ENCODE measurements at regions not wholly inside any gene's neighbourhood (a gene's known extent, or its start where the extent isn't known, plus 50 kb on each side); places are given as distances from the start of the nearest gene placed in this dataset.

DNA sequence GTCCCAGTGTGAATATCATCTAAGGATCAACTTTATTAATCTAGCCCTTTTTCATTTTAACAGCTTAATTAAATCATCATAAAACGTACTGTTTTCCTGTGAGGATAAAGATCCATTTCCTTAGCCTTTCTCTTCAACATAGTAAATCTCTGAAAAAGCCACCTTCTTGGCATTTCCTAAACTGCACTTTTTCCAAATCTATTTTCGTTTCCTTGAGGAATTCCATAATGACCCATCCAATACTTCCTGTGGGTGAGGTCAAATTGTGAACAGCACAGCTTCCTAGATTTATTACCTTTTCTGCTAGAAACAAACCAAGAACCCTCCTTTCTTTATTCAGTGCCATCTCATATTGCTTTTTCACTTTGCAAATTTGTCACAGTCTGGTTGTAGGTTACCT, 129.4 kb upstream of the CNTN4 start:
- no peak for ATAC-seq
- no peak for DNase-seq (ENCODE audit: missing footprints)
- intact Hi-C loops (cut with DNase I): no loop called here

DNA sequence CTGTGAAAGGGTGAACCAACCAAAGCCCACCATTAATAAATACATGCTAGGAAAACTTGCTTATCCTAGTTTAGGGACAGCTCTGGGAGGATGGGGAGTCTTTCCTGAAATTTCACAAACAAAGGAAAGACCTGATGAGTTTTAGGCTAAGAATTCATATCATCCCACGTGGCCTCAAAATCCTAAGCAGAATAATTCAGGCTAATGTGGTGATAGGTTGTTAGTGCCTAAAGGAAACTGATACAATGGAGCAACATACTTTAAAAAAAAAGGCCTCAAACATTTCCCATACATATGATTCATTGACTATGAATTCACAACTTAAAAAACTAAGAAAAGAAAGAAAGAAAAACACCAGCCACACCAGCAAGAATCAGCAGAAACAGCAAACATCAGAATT, 126.9 kb upstream of the CNTN4 start:
- ATAC-seq: no peak
- no peak for DNase-seq (ENCODE audit: missing footprints)
- intact Hi-C loops (cut with DNase I): no loop called here

DNA sequence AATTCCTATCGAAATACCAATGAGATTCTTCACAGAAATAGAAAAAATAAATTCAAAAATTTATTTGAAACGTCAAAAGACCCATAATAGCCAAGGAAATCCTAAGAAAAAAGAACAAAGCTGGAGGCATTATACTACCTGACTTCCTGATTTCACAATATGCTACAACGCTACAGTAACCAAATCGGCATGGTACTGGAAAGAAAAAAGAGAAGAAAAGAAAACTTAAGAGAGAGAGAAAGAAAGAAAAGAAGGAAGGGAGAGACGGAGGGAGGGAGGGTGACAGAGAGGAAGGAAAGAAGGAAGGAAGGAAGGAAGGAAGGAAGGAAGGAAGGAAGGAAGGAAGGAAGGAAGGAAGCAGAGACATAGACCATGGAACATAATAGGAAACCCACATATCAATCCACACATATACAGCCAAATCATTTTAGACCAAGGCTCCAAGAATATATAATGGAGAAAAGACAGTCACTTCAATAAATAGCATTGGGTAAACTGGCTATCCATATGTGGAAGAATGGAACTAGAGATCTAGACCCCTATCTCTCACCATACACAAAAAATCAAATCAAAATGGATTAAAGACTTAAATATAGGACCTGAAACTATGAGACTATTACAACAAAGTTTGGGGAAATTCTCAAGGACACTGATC, 118.6 kb upstream of the CNTN4 start:
- ATAC-seq: no peak
- intact Hi-C loops (cut with DNase I): no loop called here

DNA sequence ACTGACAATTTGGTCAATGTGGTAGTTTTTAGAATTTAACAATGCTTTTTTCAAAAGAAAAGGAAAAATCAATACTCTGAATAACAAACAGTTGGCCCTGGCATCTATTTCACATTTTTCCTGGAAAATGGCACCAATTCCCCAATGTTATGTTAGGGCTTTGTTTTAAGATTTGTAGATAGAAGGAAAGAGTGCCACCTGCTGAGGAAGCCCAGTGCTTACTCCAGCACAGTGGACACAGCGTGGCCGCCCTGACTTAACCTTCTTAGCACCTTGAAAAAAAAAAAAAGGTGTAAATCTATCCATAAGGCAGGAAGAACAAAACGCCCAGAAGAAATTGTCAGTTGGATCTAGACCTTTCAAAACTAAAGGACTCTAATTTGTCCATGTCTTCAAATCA, 110.7 kb upstream of the CNTN4 start:
- intact Hi-C loops (cut with DNase I): no loop called here
- ATAC-seq (no peak), DNase-seq (ENCODE audit: missing footprints) (no peak)

More for the DNA sequence above, 118.6 kb upstream of the CNTN4 start:
- no peak for DNase-seq (ENCODE audit: missing footprints)

DNA sequence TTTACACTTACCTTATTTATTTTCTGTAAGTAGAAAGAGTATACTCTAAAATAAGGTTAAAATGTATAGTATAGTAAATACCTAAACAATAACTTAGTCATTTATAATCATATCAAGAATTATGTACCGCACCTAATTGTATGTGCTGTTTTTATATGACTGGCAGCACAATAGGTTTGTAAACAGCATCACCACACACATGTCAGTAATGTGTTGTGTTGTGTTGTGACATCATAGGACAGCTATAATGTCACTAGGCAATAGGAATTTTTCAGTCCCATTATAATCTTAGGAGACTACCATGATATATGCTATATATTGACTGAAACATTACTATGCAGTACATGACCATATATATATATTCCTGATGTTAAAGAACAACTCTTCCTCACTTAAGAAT, 99.9 kb upstream of the CNTN4 start:
- no peak for ATAC-seq
- no peak for DNase-seq (ENCODE audit: missing footprints)
- intact Hi-C loops (cut with DNase I): no loop called here

DNA sequence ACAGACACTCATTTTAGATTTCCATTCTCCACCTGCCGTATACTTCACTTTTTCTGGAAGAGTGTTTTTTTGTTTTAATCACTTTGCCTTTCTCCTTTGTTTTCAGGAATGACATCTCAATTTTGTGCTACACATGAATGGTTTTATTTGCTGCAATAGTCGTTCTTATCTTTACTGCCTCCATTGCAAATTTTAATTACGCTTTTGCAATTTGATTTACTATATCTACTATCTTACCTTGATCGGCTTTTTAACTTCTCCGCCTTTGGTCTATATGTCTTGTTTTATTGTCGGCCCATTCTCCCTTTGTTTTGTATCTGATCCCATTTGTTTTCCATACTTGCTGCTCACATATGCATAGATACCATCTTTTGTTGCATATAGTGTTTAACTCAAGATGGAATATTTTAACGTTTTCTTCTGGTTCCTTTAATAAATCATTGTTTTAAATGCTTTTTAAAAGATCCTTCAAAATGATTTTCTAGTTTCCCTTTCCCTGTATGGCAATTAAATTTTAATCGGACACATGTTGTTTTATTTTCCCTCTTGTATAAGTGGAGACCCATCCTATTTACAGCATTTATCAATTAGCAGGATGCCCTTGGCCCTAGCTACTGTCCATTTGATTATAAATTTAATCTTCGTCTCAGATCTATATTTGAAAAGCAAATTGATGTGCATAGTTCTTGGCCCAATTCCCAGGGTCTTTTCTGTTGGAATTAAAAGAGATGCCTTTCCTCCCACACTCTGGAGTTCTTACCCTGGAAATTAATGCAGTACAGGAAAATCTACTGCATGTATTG, 97.2 kb upstream of the CNTN4 start:
- no peak for DNase-seq (ENCODE audit: missing footprints)
- intact Hi-C loops (cut with DNase I): no loop called here
- no peak for ATAC-seq

DNA sequence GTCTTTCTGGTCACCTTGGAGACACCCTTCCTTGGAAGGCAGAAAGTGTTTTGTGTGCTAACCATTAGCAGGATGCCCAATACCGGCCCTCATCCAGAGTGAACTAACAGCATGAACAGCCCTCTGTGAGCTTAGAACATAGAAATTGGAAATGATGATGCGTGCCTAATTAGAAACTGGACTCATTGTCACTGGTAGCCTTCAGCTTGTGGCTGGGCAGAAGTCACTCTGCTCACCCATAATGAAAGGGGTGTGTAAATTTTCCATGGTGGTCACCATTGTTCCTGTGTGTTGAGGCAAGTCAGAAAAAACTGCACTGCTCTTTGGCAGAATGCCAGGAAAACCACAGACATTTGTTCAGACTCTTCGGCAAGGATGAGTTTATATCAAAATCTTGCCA, 74.7 kb upstream of the CNTN4 start:
- no peak for ATAC-seq
- intact Hi-C loops (cut with DNase I): no loop called here
- DNase-seq (ENCODE audit: missing footprints): no peak

DNA sequence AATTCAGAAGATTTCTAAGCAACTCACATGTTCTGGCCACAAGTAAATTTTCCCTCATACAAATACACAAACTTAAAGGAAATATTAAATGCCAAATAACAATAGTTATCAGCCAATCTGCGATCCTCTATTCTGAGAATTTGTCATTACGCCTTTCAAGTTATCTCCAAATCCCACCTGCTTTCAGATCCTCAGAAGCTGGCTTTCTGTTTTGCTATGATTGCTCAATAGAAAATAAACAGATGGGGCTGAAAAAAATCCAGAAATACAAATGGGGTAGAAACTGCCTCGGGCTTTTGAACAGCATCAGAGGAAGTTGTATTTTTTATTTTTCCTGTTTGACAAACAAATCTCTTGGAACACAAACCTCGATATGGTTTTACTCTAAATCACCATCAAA, 74.0 kb upstream of the CNTN4 start:
- intact Hi-C loops (cut with DNase I): no loop called here
- no peak for DNase-seq (ENCODE audit: missing footprints)
- no peak for ATAC-seq

DNA sequence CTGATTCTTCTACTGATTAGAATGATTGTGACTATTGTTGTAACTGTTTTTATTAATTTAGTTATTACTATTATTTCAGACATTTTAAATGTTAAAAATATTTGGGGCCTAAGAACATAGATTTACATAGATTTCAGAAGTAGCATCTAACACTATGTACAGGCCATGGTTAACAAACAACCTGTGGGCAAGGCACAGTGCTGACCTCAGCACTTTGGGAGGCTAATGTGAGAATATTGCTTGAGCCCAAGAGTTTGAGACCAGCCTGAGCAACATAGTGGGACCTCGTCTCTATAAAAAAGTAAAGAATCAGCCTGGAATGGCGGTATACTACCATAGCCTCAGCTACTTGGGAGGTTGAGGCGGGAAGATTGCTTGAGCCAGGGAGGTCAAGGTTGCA, 69.1 kb upstream of the CNTN4 start:
- intact Hi-C loops (cut with DNase I): no loop called here
- ATAC-seq (no peak), DNase-seq (ENCODE audit: missing footprints) (no peak)

DNA sequence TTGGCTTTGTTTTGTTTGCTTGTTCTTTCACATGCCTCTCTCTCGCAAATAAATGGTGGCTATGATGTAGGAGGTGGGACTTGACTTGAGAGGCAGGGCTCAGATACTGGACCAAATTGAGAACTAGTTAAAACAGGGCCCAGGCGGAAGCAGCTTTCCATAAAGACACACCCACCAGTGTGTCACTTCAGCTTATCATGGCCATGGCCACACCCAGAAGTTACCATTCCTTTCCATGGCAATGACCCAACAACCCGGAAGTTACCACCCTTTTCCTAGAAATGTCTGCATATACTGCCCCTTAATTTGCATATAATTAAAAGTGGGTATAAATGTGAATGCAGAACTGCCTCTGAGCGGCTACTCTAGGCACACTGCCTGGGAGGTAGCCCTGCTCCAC, 62.6 kb upstream of the CNTN4 start:
- DNase-seq (ENCODE audit: missing footprints) (no peak), ATAC-seq (no peak)
- intact Hi-C loops (cut with DNase I): no loop called here

DNA sequence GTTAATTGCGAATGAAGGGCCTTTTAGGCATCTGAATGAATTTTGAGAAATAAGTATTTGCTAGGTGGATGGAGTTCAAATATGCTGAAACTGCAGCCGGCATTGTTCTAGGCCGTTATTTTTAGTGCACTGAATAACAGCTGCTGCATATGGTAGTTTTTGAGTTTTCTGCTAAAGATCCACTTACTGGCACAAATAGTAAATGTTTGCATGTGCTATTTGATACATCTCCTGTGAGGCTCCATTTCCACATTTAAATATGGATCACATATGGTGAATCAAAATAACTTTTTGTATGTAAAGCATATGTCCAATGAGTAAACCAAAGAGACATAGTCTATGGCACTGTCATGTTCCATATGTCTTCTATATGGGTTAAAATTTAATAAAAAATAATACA, 56.7 kb upstream of the CNTN4 start:
- intact Hi-C loops (cut with DNase I): no loop called here
- DNase-seq (ENCODE audit: missing footprints) (no peak), ATAC-seq (no peak)

Measured in Right ventricle myocardium inferior (tissue), 1 donor.